ENCODE measurements at regions not wholly inside any gene's neighbourhood (a gene's known extent, or its start where the extent isn't known, plus 50 kb on each side); places are given as distances from the start of the nearest gene placed in this dataset.

GRCh38 chr4:77395481-77395880 is 210.1 kb upstream of the CXCL13 start:
- H4K20me1 ChIP-seq (ENCODE audit: insufficient read depth, low read length): no peaks in the 10 kb centered on the region
- no peak overlapping the region for H3K4me2 ChIP-seq (ENCODE audit: low read length)
- TF ChIP-seq EZH2phosphoT487 (IDR thresholded peaks at IDR 0.05; ENCODE audit: borderline replicate concordance, low read depth, low read length): no peak
- TF ChIP-seq CTCF (conservative IDR thresholded peaks at IDR 0.05; ENCODE audit: low read length): no peak
- no peak overlapping the region for H3K4me3 ChIP-seq (ENCODE audit: low read depth, low read length, poor library complexity, severe bottlenecking)
- no TSS peak for BruUV-seq (replicated peaks)
- no peaks in the 10 kb centered on the region for H3K36me3 ChIP-seq (ENCODE audit: insufficient read depth, low read length)
- H3K27ac ChIP-seq (ENCODE audit: low read depth, low read length, poor library complexity, severe bottlenecking): no peak overlapping the region
- POLR2A ChIA-PET: interaction anchor here (0.7 to 1.3 kb wide), 3 partner anchors 9 to 1748 kb away, joined by 3 to 4 read pairs (median 3); no protein-coding TSS in a partner anchor
- DNase-seq (ENCODE audit: low spot score): no peak
- no peaks in the 10 kb centered on the region for H3K9me3 ChIP-seq (ENCODE audit: low read length)
- no peaks in the 10 kb centered on the region for H3K4me1 ChIP-seq (ENCODE audit: insufficient read depth, low read length, poor library complexity, severe bottlenecking)
- H3K9me2 ChIP-seq (ENCODE audit: insufficient read depth, low read length): no peaks in the 10 kb centered on the region
- CTCF ChIA-PET (ENCODE audit: unreplicated experiment): no interaction called here
- intact Hi-C loops (cut with micrococcal nuclease; ENCODE audit: unreplicated experiment): no loop called here
- H2AFZ ChIP-seq (ENCODE audit: low read length): no peak overlapping the region
- H3K79me2 ChIP-seq (ENCODE audit: insufficient read depth, low read depth, low read length): no peaks in the 10 kb centered on the region

- no peaks in the 10 kb centered on the region for H3K9me2 ChIP-seq (ENCODE audit: insufficient read depth, low read length)
- CTCF ChIA-PET (ENCODE audit: unreplicated experiment): no interaction called here
- no peak overlapping the region for H3K4me3 ChIP-seq (ENCODE audit: low read depth, low read length, poor library complexity, severe bottlenecking)
- no peaks in the 10 kb centered on the region for H3K4me1 ChIP-seq (ENCODE audit: insufficient read depth, low read length, poor library complexity, severe bottlenecking)
- intact Hi-C loops (cut with micrococcal nuclease; ENCODE audit: unreplicated experiment): no loop called here
- no TSS peak for BruUV-seq (replicated peaks)
- H3K79me2 ChIP-seq (ENCODE audit: insufficient read depth, low read depth, low read length): no peaks in the 10 kb centered on the region
- DNase-seq (ENCODE audit: low spot score): no peak
- no peaks in the 10 kb centered on the region for H3K9me3 ChIP-seq (ENCODE audit: low read length)
- POLR2A ChIA-PET: no interaction called here
- no peak overlapping the region for H3K27ac ChIP-seq (ENCODE audit: low read depth, low read length, poor library complexity, severe bottlenecking)
- H3K36me3 ChIP-seq (ENCODE audit: insufficient read depth, low read length): no peaks in the 10 kb centered on the region
- H2AFZ ChIP-seq (ENCODE audit: low read length): no peak overlapping the region
- no peaks in the 10 kb centered on the region for H4K20me1 ChIP-seq (ENCODE audit: insufficient read depth, low read length)
- no peak overlapping the region for H3K4me2 ChIP-seq (ENCODE audit: low read length)
- no peak for TF ChIP-seq EZH2phosphoT487 (IDR thresholded peaks at IDR 0.05; ENCODE audit: borderline replicate concordance, low read depth, low read length)
- TF ChIP-seq CTCF (conservative IDR thresholded peaks at IDR 0.05; ENCODE audit: low read length): no peak
Observed at GRCh38 chr4:77398256-77398655, 207.4 kb upstream of the CXCL13 start.

- POLR2A ChIA-PET: no interaction called here
- BruUV-seq (replicated peaks): no TSS peak
- Histone ChIP-seq H3K9me2 (ENCODE audit: insufficient read depth, low read length) (no peaks in the 10 kb centered on the region), H2AFZ (ENCODE audit: low read length) (no peak overlapping the region), H3K4me3 (ENCODE audit: low read depth, low read length, poor library complexity, severe bottlenecking) (no peak overlapping the region), H3K27ac (ENCODE audit: low read depth, low read length, poor library complexity, severe bottlenecking) (no peak overlapping the region), H3K79me2 (ENCODE audit: insufficient read depth, low read depth, low read length) (no peaks in the 10 kb centered on the region), H3K9me3 (ENCODE audit: low read length) (no peaks in the 10 kb centered on the region), H4K20me1 (ENCODE audit: insufficient read depth, low read length) (no peaks in the 10 kb centered on the region), H3K36me3 (ENCODE audit: insufficient read depth, low read length) (no peaks in the 10 kb centered on the region), H3K4me2 (ENCODE audit: low read length) (no peak overlapping the region), H3K4me1 (ENCODE audit: insufficient read depth, low read length, poor library complexity, severe bottlenecking) (no peaks in the 10 kb centered on the region)
- DNase-seq (ENCODE audit: low spot score): no peak
- TF ChIP-seq EZH2phosphoT487 (IDR thresholded peaks at IDR 0.05; ENCODE audit: borderline replicate concordance, low read depth, low read length) (no peak), CTCF (conservative IDR thresholded peaks at IDR 0.05; ENCODE audit: low read length) (no peak)
- CTCF ChIA-PET (ENCODE audit: unreplicated experiment): no interaction called here
- intact Hi-C loops (cut with micrococcal nuclease; ENCODE audit: unreplicated experiment): no loop called here
Observed at GRCh38 chr4:77399831-77400230, 205.8 kb upstream of the CXCL13 start.

All from OCI-LY7 (cell line).